SH-SY5Y (cell line): ENCODE measurements at regions not wholly inside any gene's neighbourhood (a gene's known extent, or its start where the extent isn't known, plus 50 kb on each side); places are given as distances from the start of the nearest gene placed in this dataset.

Source experiments
- GATA2 ChIP-seq: IDR thresholded peaks from 2 replicates; pipeline ENCODE4 v1.6.1; 2011; ENCODE audit warnings: mild to moderate bottlenecking, low read depth, low read length
- GATA3 ChIP-seq: IDR thresholded peaks from 2 replicates; pipeline ENCODE4 v1.6.1; 2011; ENCODE audit warnings: low read depth, mild to moderate bottlenecking, low read length, moderate library complexity

DNA sequence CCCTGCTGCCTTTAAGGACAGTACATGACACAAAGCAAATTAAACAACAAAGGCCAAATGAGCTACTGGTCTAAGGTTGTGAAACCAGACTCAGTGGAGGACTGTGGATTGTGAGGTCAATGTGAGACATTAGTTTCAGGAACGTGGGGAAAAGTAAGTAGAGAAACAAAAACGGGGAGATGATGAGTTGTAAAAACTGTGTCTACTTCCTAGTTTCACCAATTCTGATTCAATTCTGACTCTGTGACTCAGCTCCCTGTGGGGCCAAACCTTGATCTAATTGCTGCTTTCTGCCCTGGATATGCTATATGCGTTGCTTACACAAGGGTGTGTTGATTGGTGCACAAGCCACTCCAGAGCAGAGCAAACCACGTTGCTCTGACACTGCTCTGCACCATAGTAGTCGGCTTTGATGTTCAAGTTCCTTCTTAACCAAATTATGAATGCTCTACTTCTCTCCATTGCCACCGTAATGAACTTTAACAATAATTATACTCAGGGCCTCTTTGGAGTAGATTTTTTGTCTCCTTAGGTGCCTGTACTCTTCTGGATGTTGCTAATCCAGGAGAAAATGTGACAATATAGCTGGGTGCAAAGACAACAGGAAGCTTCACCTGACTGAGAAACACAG lies 1640.1 kb upstream of the CELF4 start:
- TF ChIP-seq GATA3 (no peak), GATA2 (no peak)
